Dermis microvascular lymphatic vessel endothelial cell (primary cell): ENCODE measurements at regions not wholly inside any gene's neighbourhood (a gene's known extent, or its start where the extent isn't known, plus 50 kb on each side); places are given as distances from the start of the nearest gene placed in this dataset.

Source experiments
- DNase-seq, 2 donors: peaks; one replicate each; pipeline versions ENCODE4 v3.0.0 to v3.0.0-alpha.2; 2010; ENCODE audit warnings: low read depth in 2 of 2

DNA sequence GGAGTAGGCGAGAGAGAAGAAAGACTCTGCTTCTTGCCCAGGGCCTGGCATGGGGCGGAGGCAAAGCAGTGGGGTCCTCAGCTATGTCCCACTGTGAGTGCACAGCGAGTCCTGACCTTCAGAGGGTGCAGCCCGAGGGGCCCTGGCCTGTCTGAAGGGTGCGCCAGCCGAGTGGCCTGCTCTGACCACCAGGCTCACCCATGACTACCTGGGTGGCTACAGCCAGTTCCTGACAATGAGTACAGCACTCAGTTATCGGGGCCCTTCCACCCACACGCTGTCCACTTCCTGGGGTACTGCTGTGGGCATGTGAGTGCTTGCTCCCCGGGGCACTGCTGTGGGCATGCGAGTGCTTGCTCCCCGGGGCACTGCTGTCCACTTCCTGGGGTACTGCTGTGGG is 74.1 kb upstream of the B3GAT1 start:
- DNase-seq, result no peak

- DNase-seq, result no peak
These were observed 73.3 kb upstream of the B3GAT1 start for GRCh38 chr11:134485316-134485715.

GRCh38 chr11:134483857-134484256 is 71.8 kb upstream of the B3GAT1 start:
- no peak for DNase-seq

- DNase-seq, result no peak
These were observed 71.2 kb upstream of the B3GAT1 start for GRCh38 chr11:134483291-134483690.

GRCh38 chr11:134482865-134483264 is 70.8 kb upstream of the B3GAT1 start:
- no peak for DNase-seq

- no peak for DNase-seq
These were observed 70.0 kb upstream of the B3GAT1 start for GRCh38 chr11:134481933-134482527.

- no peak for DNase-seq
These were observed 69.1 kb upstream of the B3GAT1 start for GRCh38 chr11:134481135-134481534.

- DNase-seq, result no peak
These were observed 68.2 kb upstream of the B3GAT1 start for GRCh38 chr11:134480136-134480712.

DNA sequence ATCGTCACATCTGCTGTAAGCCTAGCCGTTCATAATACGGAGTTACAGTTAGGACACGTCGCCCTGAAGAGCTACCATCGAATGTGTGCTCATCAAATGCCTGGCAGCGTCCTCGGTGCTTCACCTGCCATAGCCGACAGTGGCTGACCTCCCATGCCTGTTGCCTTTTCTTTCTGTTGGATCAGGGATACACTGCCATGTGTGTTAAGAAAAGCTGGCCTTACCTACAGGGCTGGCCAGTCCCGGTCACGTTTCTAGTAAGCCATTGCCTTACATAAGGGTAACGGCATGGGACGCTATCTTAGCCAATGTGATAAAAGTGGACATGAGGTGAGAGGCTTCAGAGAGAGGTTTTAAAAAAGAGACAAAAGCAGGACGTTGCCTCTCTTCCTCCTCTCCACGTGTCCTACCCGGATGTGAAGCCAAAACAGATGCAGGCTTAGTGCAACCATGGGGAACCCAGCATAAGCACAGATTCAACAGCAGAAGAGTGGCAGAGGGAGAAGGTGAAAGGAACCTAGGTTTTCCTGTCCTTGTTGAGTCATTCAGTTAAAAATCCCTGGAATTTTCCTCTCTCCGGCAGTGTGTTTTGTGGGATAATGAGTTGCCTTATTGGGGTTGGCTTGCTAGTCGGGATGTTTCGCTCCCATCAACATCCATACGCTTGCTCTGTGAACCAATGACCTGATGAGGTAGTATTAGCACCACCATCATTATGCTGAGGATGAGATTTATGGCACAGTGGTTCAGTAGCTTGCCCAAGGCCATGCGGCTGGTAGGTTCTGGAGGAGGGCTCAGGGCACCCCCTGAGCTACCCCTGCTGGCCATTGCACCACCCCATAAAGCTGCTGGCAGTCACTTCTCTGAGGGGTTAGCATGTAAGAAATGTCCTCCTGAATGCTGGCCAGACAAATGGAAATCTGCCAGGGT is 67.4 kb upstream of the B3GAT1 start:
- no peak for DNase-seq

GRCh38 chr11:134478611-134479010 is 66.6 kb upstream of the B3GAT1 start:
- DNase-seq, result no peak

DNA sequence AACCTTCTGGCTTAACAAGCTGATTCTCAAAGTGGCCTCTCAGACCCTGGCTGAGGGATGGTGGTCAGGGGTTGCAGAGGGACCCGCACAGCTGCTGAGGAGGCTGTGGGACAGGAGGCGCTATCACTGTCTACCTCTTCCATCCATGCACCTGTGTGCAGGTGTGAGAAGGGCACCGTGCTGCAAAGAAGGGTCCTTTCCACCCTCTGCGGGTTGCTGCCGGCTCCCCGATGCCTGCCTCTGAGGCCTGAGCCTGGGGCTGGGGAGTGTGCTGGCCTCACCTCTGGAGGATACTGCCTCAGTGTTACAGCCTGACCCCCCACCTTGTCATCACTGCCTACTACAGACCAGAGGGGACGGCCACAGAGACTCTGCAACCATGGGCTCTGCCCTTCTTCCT is 66.1 kb upstream of the B3GAT1 start:
- DNase-seq, result no peak

DNA sequence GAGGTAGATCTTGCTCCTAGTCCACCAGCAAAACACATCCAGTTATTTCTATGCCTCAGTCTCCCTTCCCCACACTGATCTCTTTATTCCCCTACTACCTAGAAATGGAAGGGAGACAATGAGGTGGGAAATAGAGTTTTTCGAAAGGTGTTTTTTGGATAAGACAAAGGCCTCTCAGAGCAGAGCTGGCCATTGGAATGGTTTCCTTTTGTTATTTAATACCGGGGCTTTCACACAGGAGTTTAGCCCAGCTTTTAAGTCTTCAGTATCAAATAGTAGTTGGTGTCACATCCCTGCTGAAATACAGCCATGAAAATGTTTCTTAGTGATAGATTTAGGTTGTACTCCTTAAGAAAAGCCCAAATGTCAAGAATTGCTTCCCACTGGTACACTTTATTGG is 65.4 kb upstream of the B3GAT1 start:
- DNase-seq, result no peak

GRCh38 chr11:134476435-134477021 is 64.5 kb upstream of the B3GAT1 start:
- DNase-seq, result no peak

GRCh38 chr11:134475951-134476350 is 63.9 kb upstream of the B3GAT1 start:
- no peak for DNase-seq

- no peak for DNase-seq
These were observed 62.9 kb upstream of the B3GAT1 start for GRCh38 chr11:134474942-134475341.

- DNase-seq, result no peak
These were observed 62.2 kb upstream of the B3GAT1 start for GRCh38 chr11:134474070-134474860.

GRCh38 chr11:134471716-134472455 is 59.8 kb upstream of the B3GAT1 start:
- DNase-seq, result no peak

GRCh38 chr11:134471087-134471715 is 59.2 kb upstream of the B3GAT1 start:
- DNase-seq, result no peak

- no peak for DNase-seq
These were observed 58.2 kb upstream of the B3GAT1 start for GRCh38 chr11:134470238-134470637.

- DNase-seq, result no peak
These were observed 57.6 kb upstream of the B3GAT1 start for GRCh38 chr11:134469627-134470026.
